Ramos (cell line): ENCODE measurements at regions not wholly inside any gene's neighbourhood (a gene's known extent, or its start where the extent isn't known, plus 50 kb on each side); places are given as distances from the start of the nearest gene placed in this dataset.
"Not testable (repeated sequence)": the region's sequence is repeated elsewhere in the genome, so short reads cannot be mapped to it uniquely, and the experiment has no call there.

Source experiments
- in situ Hi-C: fragments of 300-500 bp; cut with MboI; formaldehyde crosslinking; loops from one replicate; pipeline ENCODE4 v1.14.3; 2022; ENCODE audit warnings: low sequenced_read_pairs; ENCODE audit not compliant: unreplicated experiment

DNA sequence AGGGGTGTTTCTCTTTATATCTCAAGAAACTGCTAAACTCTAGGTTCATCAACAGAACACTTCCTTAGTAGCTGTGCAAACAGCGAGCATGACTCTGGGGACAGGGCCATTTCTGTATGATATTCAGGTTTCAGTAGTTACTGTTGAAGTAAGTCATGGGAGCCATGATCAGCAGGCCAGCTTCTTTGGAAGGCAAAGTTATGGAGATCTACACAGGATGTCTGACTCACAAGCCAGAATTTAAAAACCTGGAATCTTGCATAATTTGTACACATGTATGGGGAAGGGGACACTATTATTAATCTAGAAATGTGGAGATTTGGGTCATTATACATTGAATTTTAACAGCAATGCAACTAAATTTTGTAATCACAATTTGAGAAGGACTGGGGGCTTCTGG, 187.8 kb upstream of the NR3C2 start:
- in situ Hi-C loops, result no loop called here

GRCh38 chr4:148618856-148619255, 176.6 kb upstream of the NR3C2 start:
- in situ Hi-C loops, result no loop called here

DNA sequence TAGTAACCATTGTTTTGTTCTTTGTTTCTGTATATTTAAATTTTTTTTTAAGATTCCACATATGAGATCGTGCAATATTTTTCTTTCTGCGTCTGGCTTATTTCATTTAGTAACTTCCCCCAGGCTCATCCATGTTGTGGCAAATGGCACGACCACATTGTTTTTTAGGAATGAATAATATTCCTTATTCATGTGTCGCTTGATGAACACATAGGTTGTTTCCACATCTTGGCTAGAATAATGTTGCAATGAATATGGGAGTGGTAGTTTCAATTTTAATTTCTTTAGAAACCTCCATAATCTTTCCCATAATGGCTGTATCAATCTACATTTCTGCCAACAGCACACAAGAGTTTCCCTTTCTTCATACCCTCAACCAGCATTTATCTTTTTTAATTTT, 166.8 kb upstream of the NR3C2 start:
- in situ Hi-C loops, result no loop called here

DNA sequence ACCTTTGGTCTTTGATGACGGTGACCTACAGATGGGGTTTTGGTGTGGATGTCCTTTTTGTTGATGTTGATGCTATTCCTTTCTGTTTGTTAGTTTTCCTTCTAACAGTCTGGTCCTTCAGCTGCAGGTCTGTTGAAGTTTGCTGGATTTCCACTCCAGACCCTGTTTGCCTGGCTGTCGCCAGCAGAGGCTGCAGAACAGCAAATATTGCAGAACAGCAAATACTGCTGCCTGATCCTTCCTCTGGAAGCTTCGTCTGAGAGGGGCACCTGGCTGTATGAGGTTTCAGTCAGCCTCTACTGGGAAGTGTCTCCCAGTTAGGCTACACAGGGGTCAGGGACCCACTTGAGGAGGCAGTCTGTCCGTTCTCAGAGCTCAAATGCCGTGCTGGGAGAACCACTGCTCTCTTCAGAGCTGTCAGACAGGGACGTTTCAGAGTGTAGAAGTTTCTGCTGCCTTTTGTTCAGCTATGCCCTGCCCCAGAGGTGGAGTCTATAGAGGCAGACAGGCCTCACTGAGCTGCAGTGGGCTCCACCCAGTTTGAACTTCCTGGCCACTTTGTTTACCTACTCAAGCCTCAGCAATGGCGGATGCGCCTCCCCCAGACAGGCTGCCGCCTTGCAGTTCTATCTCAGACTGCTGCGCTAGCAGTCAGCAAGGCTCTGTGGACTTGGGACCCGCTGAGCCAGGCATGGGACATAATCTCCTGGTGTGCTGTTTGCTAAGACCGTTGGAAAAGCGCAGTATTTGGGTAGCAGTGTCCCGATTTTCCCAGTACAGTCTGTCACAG, 156.4 kb upstream of the NR3C2 start:
- in situ Hi-C loops, result not testable (repeated sequence)

GRCh38 chr4:148589182-148589581, 147.0 kb upstream of the NR3C2 start:
- in situ Hi-C loops, result no loop called here

GRCh38 chr4:148575577-148575976, 133.4 kb upstream of the NR3C2 start:
- in situ Hi-C loops, result no loop called here

DNA sequence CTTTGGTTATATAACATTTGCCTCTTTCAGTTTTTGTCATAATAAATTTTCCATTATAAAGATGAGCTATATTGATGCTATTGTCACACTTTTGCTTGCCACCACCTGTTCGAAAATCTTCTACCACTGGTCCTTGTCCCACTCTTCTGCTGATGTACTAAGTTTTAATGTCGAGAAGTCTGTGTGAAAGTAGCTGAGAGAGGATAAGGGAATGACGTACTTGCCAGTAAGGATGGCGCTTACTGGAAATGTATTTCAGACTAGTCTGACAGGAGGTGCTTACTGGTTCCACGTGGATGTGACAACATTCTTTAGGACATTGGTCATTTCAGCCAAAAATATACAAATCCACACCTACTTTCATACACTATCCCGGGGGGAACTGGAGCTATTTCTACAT, 132.7 kb upstream of the NR3C2 start:
- in situ Hi-C loops, result no loop called here

DNA sequence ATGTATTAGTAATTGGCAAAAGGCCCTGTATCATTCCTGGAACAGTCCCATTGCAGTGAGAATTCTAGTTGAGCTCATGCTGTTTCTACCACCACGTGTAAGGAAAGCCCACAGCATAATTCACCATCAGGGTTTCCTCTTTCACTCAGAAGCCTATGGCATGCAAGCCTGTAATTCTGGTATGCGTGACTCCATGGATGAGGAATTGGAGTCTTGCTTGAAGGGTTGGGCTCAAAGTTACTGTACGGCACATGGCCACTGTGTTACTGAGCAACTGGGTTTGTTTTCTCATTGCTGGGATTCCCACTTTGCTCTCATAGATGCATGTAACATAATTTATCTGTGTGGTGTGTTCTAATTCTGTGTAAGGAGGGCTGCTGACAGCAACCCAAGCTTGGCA, 132.3 kb upstream of the NR3C2 start:
- in situ Hi-C loops, result no loop called here

DNA sequence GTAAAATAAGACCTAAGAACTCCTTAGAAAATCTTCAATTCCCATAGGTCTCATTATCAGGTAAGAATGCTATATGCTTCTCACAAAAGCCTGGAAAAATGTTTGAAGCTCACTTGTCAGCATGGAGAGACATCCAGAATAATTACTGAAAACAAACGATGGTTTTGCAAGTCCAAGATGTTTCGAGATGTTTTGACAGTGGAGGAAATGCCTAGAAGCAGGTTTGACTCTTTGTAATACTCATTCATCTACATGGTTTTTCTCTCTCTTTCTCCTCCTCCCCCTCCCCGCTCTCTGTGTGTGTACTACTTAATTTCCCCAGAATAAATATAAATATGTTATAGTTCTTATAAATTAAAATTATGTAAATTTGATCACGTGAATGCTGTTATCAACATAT, 131.9 kb upstream of the NR3C2 start:
- in situ Hi-C loops, result no loop called here

DNA sequence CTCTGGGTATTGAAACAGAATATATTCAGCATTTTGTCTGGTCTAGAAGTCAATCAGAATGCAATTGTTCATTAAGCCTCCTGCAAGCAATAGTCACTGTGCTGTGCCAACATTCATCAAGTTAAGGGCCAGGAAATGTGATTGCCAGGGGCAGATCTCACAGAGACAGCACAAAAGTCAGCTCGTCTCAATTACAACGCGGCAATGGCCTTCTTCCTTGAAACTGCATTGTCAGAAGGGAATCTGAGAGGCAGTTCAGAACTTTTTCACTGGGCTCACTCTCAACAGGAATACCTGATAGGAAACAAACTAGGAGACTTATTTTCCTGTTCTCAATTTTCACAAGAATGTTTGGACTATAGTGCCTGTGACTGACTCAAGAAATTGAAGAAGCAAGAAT, 131.1 kb upstream of the NR3C2 start:
- in situ Hi-C loops, result no loop called here

- in situ Hi-C loops, result no loop called here
Observed at GRCh38 chr4:148565801-148566200, 123.6 kb upstream of the NR3C2 start.

DNA sequence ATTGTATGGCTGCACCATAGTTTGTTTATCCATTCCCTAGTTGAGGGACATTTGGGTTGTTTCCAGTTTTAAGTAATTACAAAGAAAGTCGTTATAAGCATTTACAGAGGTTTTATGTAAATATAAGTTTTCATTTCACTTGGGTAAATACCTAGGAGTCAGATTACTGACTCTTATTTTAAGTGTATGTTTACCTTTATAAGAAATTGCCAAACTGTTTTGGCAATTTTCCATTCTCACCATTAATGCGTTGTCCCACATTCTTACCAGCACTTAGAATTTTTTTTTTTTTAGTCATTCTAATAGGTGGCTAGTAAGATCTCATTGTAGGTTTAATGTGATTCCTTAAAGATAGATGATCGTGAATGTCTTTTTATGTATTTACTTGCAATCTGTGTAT, 121.5 kb upstream of the NR3C2 start:
- in situ Hi-C loops, result no loop called here

GRCh38 chr4:148561467-148561866, 119.3 kb upstream of the NR3C2 start:
- in situ Hi-C loops, result no loop called here

DNA sequence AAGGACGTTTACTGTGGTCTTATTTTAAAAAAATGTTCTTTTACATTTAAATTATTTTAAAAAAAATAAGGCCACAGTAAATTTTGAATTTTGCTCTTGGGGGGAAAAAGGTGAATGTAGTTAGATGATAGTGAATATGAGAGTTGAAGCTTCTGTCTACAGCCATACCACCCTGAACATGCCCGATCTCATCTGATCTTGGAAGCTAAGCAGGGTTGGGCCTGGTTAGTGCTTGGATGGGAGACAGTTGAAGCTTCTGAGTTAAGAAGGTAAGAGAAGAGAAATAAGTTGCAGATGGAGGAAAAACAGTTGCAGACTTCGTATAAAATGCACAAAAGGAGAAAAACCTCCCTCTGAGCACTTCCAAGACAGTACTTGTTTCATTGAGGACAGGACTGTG, 115.6 kb upstream of the NR3C2 start:
- in situ Hi-C loops, result no loop called here

DNA sequence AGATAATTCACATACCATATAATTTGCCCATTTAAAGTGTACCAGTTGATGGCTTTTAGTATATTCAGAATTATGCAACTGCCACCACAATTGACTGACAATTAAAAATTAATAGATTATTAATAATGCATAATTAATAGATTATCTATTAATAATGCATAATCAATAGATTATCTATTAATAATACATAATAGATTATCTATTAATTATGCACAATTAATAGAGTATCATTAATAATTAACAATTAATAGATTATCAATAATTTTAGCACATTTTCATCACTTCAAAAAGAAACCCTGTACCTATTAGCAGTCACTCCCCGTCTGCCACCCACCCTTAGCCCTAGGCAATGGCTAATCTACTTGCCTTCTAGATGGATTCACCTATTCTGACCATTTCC, 108.6 kb upstream of the NR3C2 start:
- in situ Hi-C loops, result no loop called here

DNA sequence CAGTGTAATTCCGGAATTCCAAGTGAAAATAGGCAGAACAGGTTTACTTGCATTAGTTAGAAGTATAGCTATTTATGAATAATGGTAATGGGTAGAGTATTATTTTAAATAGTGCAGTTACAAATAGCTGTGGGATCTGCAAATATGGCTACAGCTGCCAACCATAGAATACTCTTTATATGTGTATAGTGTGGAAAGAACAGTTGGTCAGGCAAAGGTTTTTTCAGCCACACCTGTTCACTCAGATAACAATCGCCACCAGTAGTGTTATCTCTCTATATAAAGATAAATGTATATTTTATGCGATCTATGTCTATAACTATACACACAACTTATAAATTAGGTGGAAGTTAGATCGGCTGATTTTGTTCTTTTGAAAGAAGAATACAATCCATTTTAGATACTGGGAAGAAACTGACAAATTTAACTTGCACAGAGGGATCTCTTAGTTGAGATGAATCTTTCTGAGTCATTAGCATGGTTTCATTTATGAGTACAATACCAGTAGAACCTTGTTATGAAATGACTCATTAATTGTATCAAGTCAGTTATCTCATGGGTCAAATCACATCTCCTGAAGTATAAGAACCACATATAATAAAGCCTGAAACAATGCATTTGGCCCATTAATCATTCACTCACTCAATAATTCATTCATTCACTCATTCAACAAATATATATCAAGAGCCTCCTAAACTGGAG, 100.9 kb upstream of the NR3C2 start:
- in situ Hi-C loops, result no loop called here

- in situ Hi-C loops, result no loop called here
Observed at GRCh38 chr4:148540622-148541326, 98.6 kb upstream of the NR3C2 start.

GRCh38 chr4:148539387-148539786, 97.2 kb upstream of the NR3C2 start:
- in situ Hi-C loops, result no loop called here

DNA sequence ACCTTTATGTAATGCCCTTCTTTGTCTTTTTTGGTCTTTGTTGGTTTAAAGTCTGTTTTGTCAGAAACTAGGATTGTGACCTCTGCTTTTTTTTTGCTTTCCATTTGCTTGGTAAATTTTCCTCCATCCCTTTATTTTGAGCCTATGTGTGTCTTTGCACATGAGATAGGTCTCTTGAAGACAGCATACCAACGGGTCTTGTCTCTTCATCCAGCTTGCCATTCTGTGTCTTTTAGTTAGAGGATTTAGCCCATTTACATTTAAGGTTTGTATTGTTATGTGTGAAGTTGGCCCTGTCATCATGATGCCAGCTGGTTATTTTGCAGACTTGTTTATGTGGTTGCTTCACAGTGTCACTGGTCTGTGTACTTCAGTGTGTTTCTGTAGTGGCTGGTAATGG, 91.6 kb upstream of the NR3C2 start:
- in situ Hi-C loops, result not testable (repeated sequence)

DNA sequence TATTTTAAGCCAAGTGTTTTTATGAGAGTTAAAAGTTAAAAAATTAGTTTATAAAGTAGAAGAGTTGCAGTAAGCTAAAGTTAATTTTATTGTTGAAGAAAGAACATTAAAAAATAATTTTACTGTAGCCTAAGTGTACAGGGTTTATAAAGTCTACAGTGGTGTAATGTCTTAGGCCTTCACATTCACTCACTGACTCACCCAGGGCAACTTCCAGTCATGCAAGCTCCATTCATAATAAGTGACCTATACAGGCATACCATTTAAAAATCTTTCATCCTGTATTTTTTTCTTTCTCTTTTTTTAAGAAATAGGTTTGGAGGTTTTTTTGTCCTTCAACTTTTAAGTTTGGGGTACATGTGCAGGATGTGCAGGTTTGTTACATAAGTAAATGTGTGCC, 87.9 kb upstream of the NR3C2 start:
- in situ Hi-C loops, result no loop called here

GRCh38 chr4:148527571-148527970, 85.4 kb upstream of the NR3C2 start:
- in situ Hi-C loops, result no loop called here
